HepG2 (cell line): ENCODE measurements at regions not wholly inside any gene's neighbourhood (a gene's known extent, or its start where the extent isn't known, plus 50 kb on each side); places are given as distances from the start of the nearest gene placed in this dataset.

Experiments
- ATAC-seq: fragments of 200-7000 bp; cut with Tn5 transposase; 3 replicates; pipeline ENCODE4 v1.9.1; 2020; ENCODE audit warnings: mild to moderate bottlenecking, moderate library complexity
- BruUV-seq: library from RNA; stranded (reverse); fragments of 400-500 nt; replicated peaks from 2 replicates; lab custom pipeline; 2021; lab: Mats Ljungman, UMichigan
- CTCF ChIA-PET: fragments of 300-600 bp; formaldehyde crosslinking; extraction: SDS; loops from one replicate; lab custom pipeline; 2021; ENCODE audit warnings: low total read pairs, inconsistent platforms, low intra/inter-chr PET ratio; lab: Yijun Ruan, JAX
- POLR2A ChIA-PET: fragments of 350-600 bp; sonication (Branson Sonifier 250); formaldehyde crosslinking; loops from one replicate; lab custom pipeline; 2020; ENCODE audit warnings: antibody characterized with exemption, inconsistent platforms; lab: Yijun Ruan, JAX
- DNase-seq: peaks from one replicate; pipeline ENCODE4 v3.0.0-alpha.2; 2015; ENCODE audit warnings: low spot score
- FAIRE-seq: peaks from 3 replicates; lab custom pipeline; 2011; peaks lifted over from hg19 to GRCh38; lab: Jason Lieb, UNC
- H2AFZ ChIP-seq: one replicate; pipeline ENCODE4 v1.6.1; 2011; ENCODE audit warnings: low read length, inconsistent platforms
- H3K27ac ChIP-seq: fragments of 300-600 bp; 3 replicates; pipeline ENCODE4 v1.8.0; 2011; ENCODE audit warnings: mixed run types, mild to moderate bottlenecking, mixed read lengths, low read length, inconsistent platforms; ENCODE audit not compliant: insufficient read depth; ENCODE audit errors: extremely low read length
- H3K27me3 ChIP-seq, 2 experiments: fragments of 200-600 bp in 1 of 2; 2 replicates in 1 of 2; 3 replicates in 1 of 2; pipeline versions ENCODE4 v1.6.0 to v1.8.0; 2011; ENCODE audit warnings: low read length in 2 of 2, mild to moderate bottlenecking in 2 of 2, moderate library complexity in 2 of 2, inconsistent platforms in 1 of 2; ENCODE audit not compliant: insufficient read depth in 2 of 2, control insufficient read depth in 1 of 2
- H3K36me3 ChIP-seq, 2 experiments: fragments of 200-600 bp in 1 of 2; replicated peaks in 1 of 2; 2 replicates in 1 of 2; 3 replicates in 1 of 2; pipeline versions ENCODE4 v1.5.1 to v1.8.0; 2011; ENCODE audit warnings: low read length in 2 of 2, inconsistent platforms in 1 of 2; ENCODE audit not compliant: insufficient read depth in 2 of 2, control insufficient read depth in 1 of 2
- H3K4me1 ChIP-seq: 2 replicates; pipeline ENCODE4 v1.5.1; 2012; ENCODE audit warnings: low read length, inconsistent platforms; ENCODE audit not compliant: insufficient read depth
- H3K4me2 ChIP-seq: 2 replicates; pipeline ENCODE4 v1.6.0; 2011; ENCODE audit warnings: low read depth, low read length, inconsistent platforms
- H3K4me3 ChIP-seq, 3 experiments: fragments of 200-600 bp in 1 of 3; sonication (generic), shearing (Covaris generic) in 1 of 3; replicated peaks in 1 of 3; 2 replicates each; pipeline ENCODE4 v1.5.1; 2011 to 2016; ENCODE audit warnings: low read length in 3 of 3, inconsistent platforms in 2 of 3, low read depth in 2 of 3, mild to moderate bottlenecking in 2 of 3, control low read depth in 1 of 3, mixed read lengths in 1 of 3; ENCODE audit not compliant: insufficient read depth in 1 of 3
- H3K79me2 ChIP-seq: one replicate; pipeline ENCODE4 v1.6.1; 2011; ENCODE audit warnings: low read length, inconsistent platforms; ENCODE audit not compliant: insufficient read depth
- H3K9ac ChIP-seq: 2 replicates; pipeline ENCODE4 v1.6.0; 2011; ENCODE audit warnings: mild to moderate bottlenecking, low read depth, low read length, inconsistent platforms; ENCODE audit not compliant: insufficient read depth
- H3K9me3 ChIP-seq: 2 replicates; pipeline ENCODE4 v1.5.1; 2012; ENCODE audit warnings: mild to moderate bottlenecking, low read length
- H4K20me1 ChIP-seq: 2 replicates; pipeline ENCODE4 v1.6.0; 2011; ENCODE audit warnings: inconsistent platforms, mild to moderate bottlenecking, low read length, moderate library complexity; ENCODE audit not compliant: insufficient read depth
- ATAD3A ChIP-seq: sonication (generic); formaldehyde crosslinking; IDR thresholded peaks from 2 replicates; pipeline ENCODE4 v1.4.0; 2020; ENCODE audit warnings: missing genetic modification reagents
- HES4 ChIP-seq: sonication (generic); formaldehyde crosslinking; IDR thresholded peaks from 2 replicates; pipeline ENCODE4 v1.9.0; 2021; ENCODE audit warnings: mild to moderate bottlenecking, missing genetic modification reagents, borderline replicate concordance
- JDP2 ChIP-seq: sonication (generic); formaldehyde crosslinking; IDR thresholded peaks from 2 replicates; pipeline ENCODE4 v1.8.1; 2022; ENCODE audit warnings: missing genetic modification reagents, borderline replicate concordance
- SRSF1 ChIP-seq: fragments of 200-400 bp; formaldehyde crosslinking; optimal IDR thresholded peaks from 2 replicates; pipeline ENCODE3; 2017; ENCODE audit warnings: mild to moderate bottlenecking, low read depth, low read length, moderate library complexity
- SYNCRIP ChIP-seq: fragments of 200-400 bp; formaldehyde crosslinking; IDR thresholded peaks from 2 replicates; pipeline ENCODE4 v1.6.1; 2018; ENCODE audit warnings: mild to moderate bottlenecking, low read depth, low read length; ENCODE audit not compliant: insufficient read depth
- ZBTB1 ChIP-seq: sonication (generic); formaldehyde crosslinking; IDR thresholded peaks from 2 replicates; pipeline ENCODE4 v1.4.0; 2020; ENCODE audit warnings: missing genetic modification reagents, borderline replicate concordance
- ZNF142 ChIP-seq: sonication (generic); formaldehyde crosslinking; IDR thresholded peaks from 2 replicates; pipeline ENCODE4 v1.4.0; 2020; ENCODE audit warnings: missing genetic modification reagents
- ZNF30 ChIP-seq: sonication (generic); formaldehyde crosslinking; IDR thresholded peaks from 2 replicates; pipeline ENCODE4 v1.5.0; 2020; ENCODE audit warnings: mild to moderate bottlenecking, missing genetic modification reagents
- ZNF34 ChIP-seq: sonication (generic); formaldehyde crosslinking; IDR thresholded peaks from 2 replicates; pipeline ENCODE4 v1.4.0; 2020; ENCODE audit warnings: mild to moderate bottlenecking, missing genetic modification reagents, borderline replicate concordance
- ZNF510 ChIP-seq: sonication (generic); formaldehyde crosslinking; IDR thresholded peaks from 2 replicates; pipeline ENCODE4 v1.4.0; 2020; ENCODE audit warnings: low read depth, mild to moderate bottlenecking, missing genetic modification reagents
- ZNF577 ChIP-seq: sonication (generic); formaldehyde crosslinking; IDR thresholded peaks from 2 replicates; pipeline ENCODE4 v1.4.0; 2020; ENCODE audit warnings: mild to moderate bottlenecking, low read depth, missing genetic modification reagents, borderline replicate concordance
- WGBS: methylation state at CpG from one replicate; pipeline ENCODE4 v1.1.6; 2017; ENCODE audit warnings: low lambda C conversion rate; 5-methylcytosine and 5-hydroxymethylcytosine counted together
- in situ Hi-C: cut with HindIII; loops from 2 replicates; pipeline ENCODE4 v1.10.0; 2017; ENCODE audit warnings: low pct_unique_long_range_greater_than_20kb; ENCODE audit not compliant: extremely low pct_ligation_motif_present
- intact Hi-C: fragments of 100-400 bp; cut with micrococcal nuclease; formaldehyde crosslinking; loops from one replicate; pipeline ENCODE4 v1.10.0; 2022; ENCODE audit not compliant: unreplicated experiment
- TF ChIP-seq, protein P1 (sequence below): sonication (generic); formaldehyde crosslinking; IDR thresholded peaks from 2 replicates; pipeline ENCODE4 v1.8.0; 2022; ENCODE audit warnings: missing genetic modification reagents, mild to moderate bottlenecking, moderate library complexity, borderline replicate concordance

- FAIRE-seq = no peak
- Histone ChIP-seq H3K9ac (no peak overlapping the region), H3K4me1 (no peaks in the 10 kb centered on the region), H3K36me3 (no peaks in the 10 kb centered on the region), H3K4me2 (no peak overlapping the region), H3K27ac (no peak overlapping the region), H2AFZ (no peak overlapping the region), H3K27me3 (no peaks in the 10 kb centered on the region), H3K79me2 (no peaks in the 10 kb centered on the region), H4K20me1 (no peaks in the 10 kb centered on the region), H3K9me3 (no peaks in the 10 kb centered on the region), H3K4me3 (no peak overlapping the region)
- no peak for ATAC-seq
- no TSS peak for BruUV-seq
- 0% methylated on average over 3 of the region's 3 CpGs for WGBS
- TF ChIP-seq JDP2 = no peak
- in situ Hi-C loops = no loop called here
- DNase-seq = no peak
- POLR2A ChIA-PET = no interaction called here
- intact Hi-C loops = no loop called here
- CTCF ChIA-PET = no interaction called here
Measured at GRCh38 chr2:155703048-155703447, 629.5 kb downstream of the NR4A2 start.

DNA sequence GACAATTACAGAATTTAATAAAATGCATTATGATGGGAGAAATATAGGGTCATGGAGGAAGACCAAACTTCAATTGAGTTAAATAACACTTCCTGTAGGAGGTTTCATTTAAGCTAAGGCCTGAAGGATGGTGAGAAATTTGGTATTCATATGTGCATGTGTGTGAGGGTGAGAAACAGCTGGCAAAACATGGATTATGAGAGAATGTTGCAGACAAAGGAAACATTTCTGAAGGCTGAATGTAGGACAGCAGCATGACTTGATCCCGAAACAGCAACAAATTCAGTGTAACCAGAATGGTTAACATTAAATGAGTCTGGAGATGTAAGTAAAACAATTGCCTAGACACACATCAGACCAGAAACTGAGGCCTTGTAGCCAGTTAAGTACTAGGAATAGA, 630.8 kb downstream of the NR4A2 start:
- DNase-seq (no peak), FAIRE-seq (no peak), ATAC-seq (no peak)
- Histone ChIP-seq H3K4me3 (no peak overlapping the region), H3K27ac (no peak overlapping the region), H4K20me1 (no peaks in the 10 kb centered on the region), H3K9me3 (no peaks in the 10 kb centered on the region), H3K36me3 (no peaks in the 10 kb centered on the region), H3K9ac (no peak overlapping the region), H3K79me2 (no peaks in the 10 kb centered on the region), H3K4me2 (no peak overlapping the region), H3K27me3 (no peaks in the 10 kb centered on the region), H2AFZ (no peak overlapping the region), H3K4me1 (no peaks in the 10 kb centered on the region)
- in situ Hi-C loops (no loop called here), intact Hi-C loops (no loop called here)
- no TSS peak for BruUV-seq
- POLR2A ChIA-PET = no interaction called here
- 0% methylated on average over 1 of the region's 1 CpG for WGBS
- CTCF ChIA-PET = no interaction called here
- TF ChIP-seq SRSF1 (no peak), HES4 (CRISPR knock-in tag) (no peak), ZBTB1 (CRISPR knock-in tag) (no peak), ZNF577 (CRISPR knock-in tag) (no peak), SYNCRIP (no peak), ZNF510 (CRISPR knock-in tag) (no peak), ATAD3A (CRISPR knock-in tag) (no peak), ZNF34 (no peak), ZNF142 (CRISPR knock-in tag) (no peak), ZNF30 (no peak)
- TF ChIP-seq, protein P1, sequence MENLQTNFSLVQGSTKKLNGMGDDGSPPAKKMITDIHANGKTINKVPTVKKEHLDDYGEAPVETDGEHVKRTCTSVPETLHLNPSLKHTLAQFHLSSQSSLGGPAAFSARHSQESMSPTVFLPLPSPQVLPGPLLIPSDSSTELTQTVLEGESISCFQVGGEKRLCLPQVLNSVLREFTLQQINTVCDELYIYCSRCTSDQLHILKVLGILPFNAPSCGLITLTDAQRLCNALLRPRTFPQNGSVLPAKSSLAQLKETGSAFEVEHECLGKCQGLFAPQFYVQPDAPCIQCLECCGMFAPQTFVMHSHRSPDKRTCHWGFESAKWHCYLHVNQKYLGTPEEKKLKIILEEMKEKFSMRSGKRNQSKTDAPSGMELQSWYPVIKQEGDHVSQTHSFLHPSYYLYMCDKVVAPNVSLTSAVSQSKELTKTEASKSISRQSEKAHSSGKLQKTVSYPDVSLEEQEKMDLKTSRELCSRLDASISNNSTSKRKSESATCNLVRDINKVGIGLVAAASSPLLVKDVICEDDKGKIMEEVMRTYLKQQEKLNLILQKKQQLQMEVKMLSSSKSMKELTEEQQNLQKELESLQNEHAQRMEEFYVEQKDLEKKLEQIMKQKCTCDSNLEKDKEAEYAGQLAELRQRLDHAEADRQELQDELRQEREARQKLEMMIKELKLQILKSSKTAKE (CRISPR knock-in tag) = no peak
